ENCODE measurements at regions not wholly inside any gene's neighbourhood (a gene's known extent, or its start where the extent isn't known, plus 50 kb on each side); places are given as distances from the start of the nearest gene placed in this dataset.
"Not testable (repeated sequence)": the region's sequence is repeated elsewhere in the genome, so short reads cannot be mapped to it uniquely, and the experiment has no call there.

- DNase-seq (ENCODE audit: low spot score), result no peak
These were observed 77.3 kb downstream of the PPCDC start for GRCh38 chr15:75100679-75101078.

- DNase-seq (ENCODE audit: low spot score), result peak; percentile 99
These were observed 81.6 kb downstream of the PPCDC start for GRCh38 chr15:75104804-75105557.

GRCh38 chr15:75107516-75107907 lies 84.1 kb downstream of the PPCDC start:
- no peak for DNase-seq (ENCODE audit: low spot score)

GRCh38 chr15:75107908-75108838 lies 84.8 kb downstream of the PPCDC start:
- DNase-seq (ENCODE audit: low spot score), result peak; percentile 85

- no peak for DNase-seq (ENCODE audit: low spot score)
These were observed 85.8 kb downstream of the PPCDC start for GRCh38 chr15:75109021-75109735.

GRCh38 chr15:75109736-75110130 lies 86.3 kb downstream of the PPCDC start:
- no peak for DNase-seq (ENCODE audit: low spot score)

- DNase-seq (ENCODE audit: low spot score), result no peak
These were observed 89.0 kb downstream of the PPCDC start for GRCh38 chr15:75112278-75112847.

GRCh38 chr15:75112848-75113492 lies 88.7 kb upstream of the C15orf39 start:
- DNase-seq (ENCODE audit: low spot score), result no peak

GRCh38 chr15:75114327-75114726 lies 87.4 kb upstream of the C15orf39 start:
- DNase-seq (ENCODE audit: low spot score), result no peak

- no peak for DNase-seq (ENCODE audit: low spot score)
These were observed 86.9 kb upstream of the C15orf39 start for GRCh38 chr15:75114796-75115195.

GRCh38 chr15:75115411-75115913 lies 86.2 kb upstream of the C15orf39 start:
- DNase-seq (ENCODE audit: low spot score), result not testable (repeated sequence)

GRCh38 chr15:75116143-75116542 lies 85.5 kb upstream of the C15orf39 start:
- not testable (repeated sequence) for DNase-seq (ENCODE audit: low spot score)

GRCh38 chr15:75117993-75118392 lies 83.7 kb upstream of the C15orf39 start:
- DNase-seq (ENCODE audit: low spot score), result no peak

GRCh38 chr15:75119312-75119711 lies 82.4 kb upstream of the C15orf39 start:
- DNase-seq (ENCODE audit: low spot score), result not testable (repeated sequence)

- no peak for DNase-seq (ENCODE audit: low spot score)
These were observed 80.2 kb upstream of the C15orf39 start for GRCh38 chr15:75121491-75121890.

GRCh38 chr15:75123395-75123794 lies 78.3 kb upstream of the C15orf39 start:
- DNase-seq (ENCODE audit: low spot score), result peak; percentile 95

GRCh38 chr15:75124278-75124677 lies 77.4 kb upstream of the C15orf39 start:
- DNase-seq (ENCODE audit: low spot score), result not testable (repeated sequence)

- no peak for DNase-seq (ENCODE audit: low spot score)
These were observed 75.7 kb upstream of the C15orf39 start for GRCh38 chr15:75125935-75126334.

GRCh38 chr15:75126864-75127580 lies 74.7 kb upstream of the C15orf39 start:
- DNase-seq (ENCODE audit: low spot score), result no peak

GRCh38 chr15:75129788-75130187 lies 71.9 kb upstream of the C15orf39 start:
- no peak for DNase-seq (ENCODE audit: low spot score)
